ENCODE measurements at regions not wholly inside any gene's neighbourhood (a gene's known extent, or its start where the extent isn't known, plus 50 kb on each side); places are given as distances from the start of the nearest gene placed in this dataset.
"Not testable (repeated sequence)": the region's sequence is repeated elsewhere in the genome, so short reads cannot be mapped to it uniquely, and the experiment has no call there.

DNA sequence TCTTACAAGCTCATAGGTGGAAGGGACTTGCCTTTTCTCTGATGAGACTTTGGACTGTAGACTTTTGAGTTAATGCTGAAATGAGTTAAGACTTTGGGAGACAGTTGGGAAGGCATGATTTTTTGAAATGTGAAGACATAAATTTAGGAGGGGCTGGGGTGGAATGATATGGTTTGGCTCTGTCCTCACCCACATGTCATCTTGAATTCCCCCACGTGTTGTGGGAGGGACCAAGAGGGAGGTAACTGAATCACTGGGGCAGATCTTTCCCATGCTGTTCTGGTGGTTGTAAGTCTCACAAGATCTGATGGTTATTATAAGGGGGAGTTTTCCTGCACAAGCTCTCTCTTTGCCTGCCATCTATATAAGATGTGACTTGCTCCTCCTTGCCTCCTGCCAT lies 777.9 kb downstream of the CENPC start:
- Histone ChIP-seq H3K27ac (replicated peaks) (no peak overlapping the region), H3K4me3 (replicated peaks; ENCODE audit: insufficient read depth, low read length) (no peak overlapping the region), H3K27me3 (ENCODE audit: insufficient read depth, poor library complexity, severe bottlenecking) (no peaks in the 10 kb centered on the region)
- DNase-seq (ENCODE audit: low read depth in 1 of 2, low spot score in 1 of 2): no peak
- TF ChIP-seq SPI1 (IDR thresholded peaks at IDR 0.05; ENCODE audit: borderline replicate concordance, low read depth) (no peak), REST (IDR thresholded peaks at IDR 0.05; ENCODE audit: insufficient replicate concordance, low read depth) (no peak), POLR2AphosphoS5 (IDR thresholded peaks at IDR 0.05; ENCODE audit: low read depth) (no peak), GABPA (IDR thresholded peaks at IDR 0.05; ENCODE audit: low read depth) (no peak)
- TF ChIP-seq, protein P1, sequence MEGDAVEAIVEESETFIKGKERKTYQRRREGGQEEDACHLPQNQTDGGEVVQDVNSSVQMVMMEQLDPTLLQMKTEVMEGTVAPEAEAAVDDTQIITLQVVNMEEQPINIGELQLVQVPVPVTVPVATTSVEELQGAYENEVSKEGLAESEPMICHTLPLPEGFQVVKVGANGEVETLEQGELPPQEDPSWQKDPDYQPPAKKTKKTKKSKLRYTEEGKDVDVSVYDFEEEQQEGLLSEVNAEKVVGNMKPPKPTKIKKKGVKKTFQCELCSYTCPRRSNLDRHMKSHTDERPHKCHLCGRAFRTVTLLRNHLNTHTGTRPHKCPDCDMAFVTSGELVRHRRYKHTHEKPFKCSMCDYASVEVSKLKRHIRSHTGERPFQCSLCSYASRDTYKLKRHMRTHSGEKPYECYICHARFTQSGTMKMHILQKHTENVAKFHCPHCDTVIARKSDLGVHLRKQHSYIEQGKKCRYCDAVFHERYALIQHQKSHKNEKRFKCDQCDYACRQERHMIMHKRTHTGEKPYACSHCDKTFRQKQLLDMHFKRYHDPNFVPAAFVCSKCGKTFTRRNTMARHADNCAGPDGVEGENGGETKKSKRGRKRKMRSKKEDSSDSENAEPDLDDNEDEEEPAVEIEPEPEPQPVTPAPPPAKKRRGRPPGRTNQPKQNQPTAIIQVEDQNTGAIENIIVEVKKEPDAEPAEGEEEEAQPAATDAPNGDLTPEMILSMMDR (IDR thresholded peaks at IDR 0.05; ENCODE audit: insufficient read depth, low read length): no peak

- H3K27ac ChIP-seq (replicated peaks): no peak overlapping the region
- TF ChIP-seq, protein P1 (IDR thresholded peaks at IDR 0.05; ENCODE audit: insufficient read depth, low read length): no peak
- TF ChIP-seq POLR2AphosphoS5 (IDR thresholded peaks at IDR 0.05; ENCODE audit: low read depth) (no peak), SPI1 (IDR thresholded peaks at IDR 0.05; ENCODE audit: borderline replicate concordance, low read depth) (no peak), GABPA (IDR thresholded peaks at IDR 0.05; ENCODE audit: low read depth) (no peak), REST (IDR thresholded peaks at IDR 0.05; ENCODE audit: insufficient replicate concordance, low read depth) (no peak)
- no peak for DNase-seq (ENCODE audit: low read depth in 1 of 2, low spot score in 1 of 2)
Measured at GRCh38 chr4:66766557-66766956, 778.7 kb downstream of the CENPC start.

GRCh38 chr4:66750273-66750672 lies 795.0 kb downstream of the CENPC start:
- no peak for TF ChIP-seq POLR2AphosphoS5 (IDR thresholded peaks at IDR 0.05; ENCODE audit: low read depth)
- Histone ChIP-seq H3K27ac (replicated peaks) (no peak overlapping the region), H3K4me3 (replicated peaks; ENCODE audit: insufficient read depth, low read length) (no peak overlapping the region), H3K27me3 (ENCODE audit: insufficient read depth, poor library complexity, severe bottlenecking) (no peaks in the 10 kb centered on the region)
- DNase-seq (ENCODE audit: low read depth in 1 of 2, low spot score in 1 of 2): no peak

More at GRCh38 chr4:66766557-66766956, 778.7 kb downstream of the CENPC start:
- Histone ChIP-seq H3K4me3 (replicated peaks; ENCODE audit: insufficient read depth, low read length) (no peak overlapping the region), H3K27me3 (ENCODE audit: insufficient read depth, poor library complexity, severe bottlenecking) (no peaks in the 10 kb centered on the region)

DNA sequence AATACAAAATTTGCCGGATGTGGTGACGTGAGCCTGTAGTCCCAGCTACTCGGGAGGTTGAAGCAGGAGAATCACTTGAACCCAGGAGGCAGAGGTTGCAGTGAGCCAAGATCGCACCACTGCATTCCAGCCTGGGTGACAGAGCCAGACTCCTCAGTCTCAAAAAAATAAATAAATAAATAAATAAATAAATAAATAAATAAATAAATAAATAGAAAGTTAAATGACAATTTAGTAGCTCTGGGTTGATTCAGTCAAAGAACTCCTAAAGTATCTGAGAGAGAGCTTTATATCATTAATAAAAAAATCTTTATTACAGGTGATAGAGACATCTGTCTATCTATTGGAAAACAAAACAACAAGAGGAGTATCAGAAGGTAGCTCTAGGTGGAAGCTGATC lies 798.4 kb downstream of the CENPC start:
- H3K4me3 ChIP-seq (replicated peaks; ENCODE audit: insufficient read depth, low read length); H3K27me3 ChIP-seq (ENCODE audit: insufficient read depth, poor library complexity, severe bottlenecking); H3K27ac ChIP-seq (replicated peaks); DNase-seq (ENCODE audit: low read depth in 1 of 2, low spot score in 1 of 2): not testable (repeated sequence)

DNA sequence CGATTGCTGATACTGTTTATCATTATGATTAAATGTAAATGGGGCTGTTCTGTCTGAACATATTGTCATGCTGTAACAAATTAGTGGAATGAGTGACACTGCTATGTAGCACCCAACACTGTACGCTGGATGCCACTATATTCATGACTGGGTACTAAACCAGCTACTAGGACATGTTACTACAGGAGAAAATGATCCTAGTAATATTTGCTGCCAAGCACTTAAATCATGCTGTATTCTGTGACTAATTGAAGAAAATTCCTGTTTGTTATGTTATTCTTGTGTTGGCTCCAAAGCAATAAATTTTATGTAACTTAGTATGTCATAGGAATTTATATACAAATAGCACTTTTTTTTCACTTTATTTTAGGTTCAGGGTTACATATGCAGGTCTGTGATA lies 804.2 kb downstream of the CENPC start:
- TF ChIP-seq GABPA (IDR thresholded peaks at IDR 0.05; ENCODE audit: low read depth) (no peak), REST (IDR thresholded peaks at IDR 0.05; ENCODE audit: insufficient replicate concordance, low read depth) (no peak), POLR2AphosphoS5 (IDR thresholded peaks at IDR 0.05; ENCODE audit: low read depth) (no peak)
- TF ChIP-seq, protein P1 (IDR thresholded peaks at IDR 0.05; ENCODE audit: insufficient read depth, low read length): no peak
- Histone ChIP-seq H3K27me3 (ENCODE audit: insufficient read depth, poor library complexity, severe bottlenecking) (no peaks in the 10 kb centered on the region), H3K27ac (replicated peaks) (no peak overlapping the region), H3K4me3 (replicated peaks; ENCODE audit: insufficient read depth, low read length) (no peak overlapping the region)
- no peak for DNase-seq (ENCODE audit: low read depth in 1 of 2, low spot score in 1 of 2)

Measured in HL-60 (cell line).